Glutamatergic neuron (in vitro differentiated cells): ENCODE measurements at regions not wholly inside any gene's neighbourhood (a gene's known extent, or its start where the extent isn't known, plus 50 kb on each side); places are given as distances from the start of the nearest gene placed in this dataset.
A peak's percentile ranks its signal among the peaks of the same experiment; 100 is the strongest.

Experiments used
- DNase-seq: peaks from one replicate; pipeline ENCODE4 v3.0.0; 2022
- H3K27ac Mint-ChIP-seq: one replicate; pipeline ENCODE4 v1.8.0; 2020; ENCODE audit warnings: mild to moderate bottlenecking, mixed read lengths, inconsistent platforms; ENCODE audit not compliant: unreplicated experiment
- H3K27me3 Mint-ChIP-seq: one replicate; pipeline ENCODE4 v1.8.0; 2020; ENCODE audit warnings: mild to moderate bottlenecking, moderate library complexity, mixed read lengths, inconsistent platforms; ENCODE audit not compliant: unreplicated experiment
- H3K36me3 Mint-ChIP-seq: one replicate; pipeline ENCODE4 v1.8.0; 2020; ENCODE audit warnings: mild to moderate bottlenecking, mixed read lengths, inconsistent platforms; ENCODE audit not compliant: unreplicated experiment
- H3K4me1 Mint-ChIP-seq: one replicate; pipeline ENCODE4 v1.8.0; 2020; ENCODE audit warnings: mild to moderate bottlenecking, low read depth, mixed read lengths, inconsistent platforms; ENCODE audit not compliant: unreplicated experiment
- H3K4me3 Mint-ChIP-seq: one replicate; pipeline ENCODE4 v1.8.0; 2020; ENCODE audit warnings: mild to moderate bottlenecking, mixed read lengths, inconsistent platforms; ENCODE audit not compliant: unreplicated experiment
- H3K9me3 Mint-ChIP-seq: one replicate; pipeline ENCODE4 v1.8.0; 2020; ENCODE audit warnings: mild to moderate bottlenecking, moderate library complexity, mixed read lengths, inconsistent platforms; ENCODE audit not compliant: unreplicated experiment
- CTCF ChIP-seq: fragments of 200-600 bp; sonication (generic); IDR thresholded peaks from one replicate; pipeline ENCODE4 v1.5.0; 2021; ENCODE audit not compliant: partially characterized antibody, unreplicated experiment

- H3K27me3 Mint-ChIP-seq = peaks cover 8% of the 10 kb centered on the region
- no peaks in the 10 kb centered on the region for H3K36me3 Mint-ChIP-seq
- DNase-seq = no peak
- TF ChIP-seq CTCF = no peak
- peaks cover 46% of the 10 kb centered on the region for H3K4me1 Mint-ChIP-seq
- H3K27ac Mint-ChIP-seq = peak overlapping the region; percentile 18
- H3K9me3 Mint-ChIP-seq = peaks cover 4% of the 10 kb centered on the region
- H3K4me3 Mint-ChIP-seq = no peak overlapping the region
Observed at GRCh38 chr5:138653502-138653901, 78.3 kb upstream of the HSPA9 start.

DNA sequence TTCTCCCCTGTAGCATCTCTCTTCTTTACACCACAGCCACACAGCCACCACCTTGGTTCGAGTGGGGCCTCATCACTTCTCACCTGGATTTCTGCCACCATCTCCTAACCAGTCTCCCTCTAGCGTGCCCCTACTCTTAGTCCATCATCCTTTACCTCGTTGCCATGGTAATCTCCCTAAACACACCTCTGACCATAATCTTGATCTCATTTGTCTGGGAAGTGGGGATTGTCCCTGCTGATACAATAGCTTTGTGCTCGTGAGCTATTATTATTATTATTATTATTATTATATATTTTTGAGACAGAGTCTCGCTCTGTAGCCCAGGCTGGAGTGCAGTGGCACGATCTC is 76.5 kb upstream of the HSPA9 start:
- DNase-seq = no peak
- Mint-ChIP-seq H3K9me3 (peaks cover 6% of the 10 kb centered on the region), H3K27ac (peak overlapping the region; percentile 76), H3K36me3 (no peaks in the 10 kb centered on the region), H3K4me1 (peaks cover 55% of the 10 kb centered on the region), H3K4me3 (peak overlapping the region; percentile 34), H3K27me3 (peaks cover 6% of the 10 kb centered on the region)
- TF ChIP-seq CTCF = no peak

GRCh38 chr5:138651058-138651766 is 76.0 kb upstream of the HSPA9 start:
- TF ChIP-seq CTCF = no peak
- peak; percentile 33 for DNase-seq
- no peaks in the 10 kb centered on the region for H3K36me3 Mint-ChIP-seq
- H3K4me3 Mint-ChIP-seq = peak overlapping the region; percentile 34
- peaks cover 6% of the 10 kb centered on the region for H3K27me3 Mint-ChIP-seq
- H3K4me1 Mint-ChIP-seq = peaks cover 57% of the 10 kb centered on the region
- peak overlapping the region; percentile 90 for H3K27ac Mint-ChIP-seq
- H3K9me3 Mint-ChIP-seq = peaks cover 6% of the 10 kb centered on the region

DNA sequence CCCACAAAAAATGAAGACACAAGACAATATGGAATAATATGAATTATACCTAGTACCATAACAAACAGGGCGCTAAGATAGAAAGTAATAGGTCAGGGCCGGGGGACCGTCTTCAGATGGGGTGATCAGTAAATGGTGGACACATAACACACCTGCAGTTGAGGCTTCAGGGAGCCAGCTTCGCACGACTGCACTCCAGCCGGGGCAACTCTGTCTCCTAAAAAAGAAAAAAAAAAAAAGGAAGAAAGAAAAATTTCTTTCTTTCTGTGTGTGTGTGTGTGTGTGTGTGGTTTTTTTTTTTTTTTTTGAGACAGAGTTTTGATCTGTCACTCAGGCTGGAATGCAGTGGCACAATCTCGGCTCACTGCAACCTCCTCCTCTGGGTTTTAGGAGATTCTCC is 75.0 kb upstream of the HSPA9 start:
- Mint-ChIP-seq H3K4me3 (peak overlapping the region; percentile 14), H3K9me3 (peaks cover 6% of the 10 kb centered on the region), H3K27ac (peak overlapping the region; percentile 69), H3K4me1 (peaks cover 59% of the 10 kb centered on the region), H3K27me3 (peaks cover 6% of the 10 kb centered on the region), H3K36me3 (no peaks in the 10 kb centered on the region)
- no peak for DNase-seq
- no peak for TF ChIP-seq CTCF

DNA sequence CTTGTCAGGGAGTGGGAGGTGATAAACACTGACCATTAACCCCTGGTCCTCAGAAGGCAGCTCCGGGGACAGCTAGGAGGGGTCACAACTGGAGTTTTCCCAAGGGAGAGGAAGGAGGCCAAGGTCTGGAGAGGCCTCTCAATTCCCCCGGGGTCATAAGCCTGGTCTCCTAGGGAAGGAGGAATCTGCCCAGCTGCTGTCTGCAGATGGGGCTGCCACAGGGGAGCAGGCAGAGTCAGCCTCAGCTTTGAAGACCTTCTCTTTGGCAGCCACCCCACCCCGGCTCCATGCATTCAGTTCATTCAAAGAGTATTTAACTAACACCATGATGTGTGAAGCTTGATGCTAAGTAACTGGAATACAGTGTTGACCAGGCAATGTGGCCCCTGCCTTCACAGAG is 74.6 kb upstream of the HSPA9 start:
- DNase-seq = no peak
- peak overlapping the region; percentile 14 for H3K4me3 Mint-ChIP-seq
- peak overlapping the region; percentile 69 for H3K27ac Mint-ChIP-seq
- TF ChIP-seq CTCF = no peak
- no peaks in the 10 kb centered on the region for H3K36me3 Mint-ChIP-seq
- H3K9me3 Mint-ChIP-seq = peaks cover 6% of the 10 kb centered on the region
- peaks cover 58% of the 10 kb centered on the region for H3K4me1 Mint-ChIP-seq
- peaks cover 6% of the 10 kb centered on the region for H3K27me3 Mint-ChIP-seq
